ENCODE measurements at regions not wholly inside any gene's neighbourhood (a gene's known extent, or its start where the extent isn't known, plus 50 kb on each side); places are given as distances from the start of the nearest gene placed in this dataset.

- Histone ChIP-seq H3K27ac (ENCODE audit: extremely low read depth, low read depth, low read length) (no peak overlapping the region), H3K4me3 (no peak overlapping the region), H3K4me1 (replicated peaks in 1 of 2; ENCODE audit: control insufficient read depth in 2 of 2, insufficient read depth in 2 of 2, low read length in 2 of 2) (peaks cover 12 to 16% of the 10 kb centered on the region in 2 experiments; a peak in 4 of 5 replicates), H3K9ac (ENCODE audit: insufficient read depth in 1 of 2, low read depth in 2 of 2, low read length in 2 of 2) (no peak overlapping the region), H4K20me1 (replicated peaks; ENCODE audit: control insufficient read depth, insufficient read depth, low read length) (no peaks in the 10 kb centered on the region), H3K4me2 (ENCODE audit: insufficient read depth, low read length) (no peak overlapping the region), H2AFZ (ENCODE audit: low read depth, low read length) (0 out of 2 replicates have a peak overlapping the region, but pooled peaks have one; percentile 39), H3K9me3 (replicated peaks; ENCODE audit: control insufficient read depth, insufficient read depth, low read depth, low read length) (no peaks in the 10 kb centered on the region), H3K9me1 (ENCODE audit: control insufficient read depth, insufficient read depth, low read length) (no peaks in the 10 kb centered on the region), H3K36me3 (ENCODE audit: control insufficient read depth, insufficient read depth, low read length) (no peaks in the 10 kb centered on the region), H3K79me2 (ENCODE audit: control insufficient read depth, insufficient read depth, low read length) (no peaks in the 10 kb centered on the region), H3K27me3 (ENCODE audit: control insufficient read depth in 2 of 2, insufficient read depth in 2 of 2, low read length in 2 of 2) (no peaks in the 10 kb centered on the region)
- BruUV-seq (replicated peaks): no TSS peak
- CTCF ChIA-PET (ENCODE audit: low intra/inter-chr PET ratio): no interaction called here
- POLR2A ChIA-PET: no interaction called here
- intact Hi-C loops (cut with micrococcal nuclease) (no loop called here), in situ Hi-C loops (cut with MboI) (loop anchor here (5.0 kb wide), 1 partner anchor 136 kb away; no protein-coding TSS in a partner anchor)
- DNase-seq (ENCODE audit: extremely low read depth in 1 of 4, low spot score in 3 of 4) (no peak), ATAC-seq (no peak), FAIRE-seq (no peak)
- no peak for TF ChIP-seq BRD4 (IDR thresholded peaks at IDR 0.05)
- TF ChIP-seq CXXC5 (CRISPR knock-in tag; IDR thresholded peaks at IDR 0.05): no peak
- no peak for TF ChIP-seq ZFP30 (CRISPR knock-in tag; IDR thresholded peaks at IDR 0.05; ENCODE audit: borderline replicate concordance)
- WGBS (ENCODE audit: insufficient coverage, low coverage, missing lambda C conversion rate): 50% methylated on average over 4 of the region's 4 CpGs
Measured at GRCh38 chr20:23197836-23198235, 111.7 kb upstream of the CD93 start.

- Histone ChIP-seq H3K79me2 (ENCODE audit: control insufficient read depth, insufficient read depth, low read length) (no peaks in the 10 kb centered on the region), H3K4me3 (no peak overlapping the region), H3K9me3 (replicated peaks; ENCODE audit: control insufficient read depth, insufficient read depth, low read depth, low read length) (no peaks in the 10 kb centered on the region), H3K4me2 (ENCODE audit: insufficient read depth, low read length) (no peak overlapping the region), H2AFZ (ENCODE audit: low read depth, low read length) (no peak overlapping the region), H3K9me1 (ENCODE audit: control insufficient read depth, insufficient read depth, low read length) (no peaks in the 10 kb centered on the region), H3K9ac (ENCODE audit: insufficient read depth in 1 of 2, low read depth in 2 of 2, low read length in 2 of 2) (no peak overlapping the region), H3K27me3 (ENCODE audit: control insufficient read depth in 2 of 2, insufficient read depth in 2 of 2, low read length in 2 of 2) (no peaks in the 10 kb centered on the region), H3K27ac (ENCODE audit: extremely low read depth, low read depth, low read length) (no peak overlapping the region), H4K20me1 (replicated peaks; ENCODE audit: control insufficient read depth, insufficient read depth, low read length) (no peaks in the 10 kb centered on the region), H3K36me3 (ENCODE audit: control insufficient read depth, insufficient read depth, low read length) (no peaks in the 10 kb centered on the region), H3K4me1 (replicated peaks in 1 of 2; ENCODE audit: control insufficient read depth in 2 of 2, insufficient read depth in 2 of 2, low read length in 2 of 2) (peaks cover 6 to 10% of the 10 kb centered on the region in 2 experiments; a peak in 4 of 5 replicates)
- 62% methylated on average over 1 of the region's 1 CpG for WGBS (ENCODE audit: insufficient coverage, low coverage, missing lambda C conversion rate)
- ChIA-PET CTCF (ENCODE audit: low intra/inter-chr PET ratio) (no interaction called here), POLR2A (no interaction called here)
- FAIRE-seq (no peak), ATAC-seq (no peak), DNase-seq (ENCODE audit: extremely low read depth in 1 of 4, low spot score in 3 of 4) (no peak)
- BruUV-seq (replicated peaks): no TSS peak
- intact Hi-C loops (cut with micrococcal nuclease): no loop called here
- in situ Hi-C loops (cut with MboI): loop anchor here (5.0 kb wide), 1 partner anchor 133 kb away; no protein-coding TSS in a partner anchor
- TF ChIP-seq XRCC3 (IDR thresholded peaks at IDR 0.05): no peak
- no peak for TF ChIP-seq ZNF518B (CRISPR knock-in tag; IDR thresholded peaks at IDR 0.05)
- TF ChIP-seq MXD1 (CRISPR knock-in tag; IDR thresholded peaks at IDR 0.05; ENCODE audit: borderline replicate concordance, poor library complexity, severe bottlenecking): no peak
- TF ChIP-seq PRDM10 (IDR thresholded peaks at IDR 0.05; ENCODE audit: partially characterized antibody): no peak
Measured at GRCh38 chr20:23195636-23196035, 109.5 kb upstream of the CD93 start.
